WTC11 (cell line): ENCODE measurements at regions not wholly inside any gene's neighbourhood (a gene's known extent, or its start where the extent isn't known, plus 50 kb on each side); places are given as distances from the start of the nearest gene placed in this dataset.

Experiments used
- ATAC-seq: fragments of 200-7000 bp; cut with Tn5 transposase; 2 replicates; pipeline ENCODE4 v1.10.0; 2021; ENCODE audit warnings: mild to moderate bottlenecking, moderate library complexity
- CTCF ChIA-PET: fragments of 300-600 bp; sonication (Branson Sonifier 250); formaldehyde crosslinking; loops from one replicate; lab custom pipeline; 2021; ENCODE audit warnings: antibody characterized with exemption; lab: Charles Lee
- POLR2A ChIA-PET: fragments of 350-600 bp; sonication (Branson Sonifier 250); formaldehyde crosslinking; loops from one replicate; lab custom pipeline; 2021; ENCODE audit warnings: antibody characterized with exemption; lab: Charles Lee
- DNase-seq: peaks from one replicate; pipeline ENCODE4 v3.0.0; 2021; ENCODE audit warnings: low spot score
- H3K27ac Mint-ChIP-seq: 2 replicates; pipeline ENCODE4 v1.8.0; 2021; ENCODE audit warnings: mixed read lengths
- H3K27me3 Mint-ChIP-seq: 2 replicates; pipeline ENCODE4 v1.8.0; 2021; ENCODE audit warnings: low read depth, mild to moderate bottlenecking, moderate library complexity, mixed read lengths
- H3K36me3 Mint-ChIP-seq: 2 replicates; pipeline ENCODE4 v1.8.0; 2021; ENCODE audit warnings: mixed read lengths
- H3K4me1 Mint-ChIP-seq: 2 replicates; pipeline ENCODE4 v1.8.0; 2022; ENCODE audit warnings: mixed read lengths
- H3K4me3 Mint-ChIP-seq: 2 replicates; pipeline ENCODE4 v1.8.0; 2021; ENCODE audit warnings: mild to moderate bottlenecking, moderate library complexity, mixed read lengths
- H3K9me3 Mint-ChIP-seq: 2 replicates; pipeline ENCODE4 v1.8.0; 2021; ENCODE audit warnings: mixed read lengths
- GRHL2 ChIP-seq: fragments of 250-450 bp; sonication (Bioruptor Pico); IDR thresholded peaks from 2 replicates; pipeline ENCODE4 v1.8.0; 2022; ENCODE audit warnings: mild to moderate bottlenecking, moderate library complexity; ENCODE audit not compliant: insufficient replicate concordance, severe bottlenecking
- HMGA2 ChIP-seq: fragments of 250-450 bp; sonication (Bioruptor Pico); IDR thresholded peaks from 2 replicates; pipeline ENCODE4 v1.4.0; 2021; ENCODE audit warnings: mild to moderate bottlenecking, moderate library complexity
- JAZF1 ChIP-seq: fragments of 250-450 bp; sonication (Bioruptor Pico); IDR thresholded peaks from 2 replicates; pipeline ENCODE4 v1.9.0; 2021; ENCODE audit warnings: moderate library complexity, mild to moderate bottlenecking, inconsistent platforms
- KAT7 ChIP-seq: sonication (generic); formaldehyde crosslinking; IDR thresholded peaks from 2 replicates; pipeline ENCODE4 v1.8.1; 2023; ENCODE audit warnings: missing genetic modification reagents, mild to moderate bottlenecking, borderline replicate concordance
- MXD4 ChIP-seq: fragments of 250-450 bp; sonication (Bioruptor Pico); IDR thresholded peaks from 2 replicates; pipeline ENCODE4 v1.8.0; 2021; ENCODE audit warnings: mild to moderate bottlenecking, moderate library complexity, borderline replicate concordance
- NFYB ChIP-seq: sonication (generic); formaldehyde crosslinking; conservative IDR thresholded peaks from 2 replicates; pipeline ENCODE4 v1.8.0; 2022; ENCODE audit warnings: low read depth, missing genetic modification reagents
- PRDM15 ChIP-seq: sonication (generic); formaldehyde crosslinking; IDR thresholded peaks from 2 replicates; pipeline ENCODE4 v1.8.0; 2022; ENCODE audit warnings: missing genetic modification reagents
- STAT6 ChIP-seq: sonication (generic); formaldehyde crosslinking; conservative IDR thresholded peaks from 2 replicates; pipeline ENCODE4 v1.8.1; 2023; ENCODE audit warnings: mild to moderate bottlenecking, low read depth, missing genetic modification reagents, moderate library complexity
- TEAD4 ChIP-seq: sonication (generic); formaldehyde crosslinking; IDR thresholded peaks from 2 replicates; pipeline ENCODE4 v1.8.0; 2022; ENCODE audit warnings: mild to moderate bottlenecking, missing genetic modification reagents
- ZNF416 ChIP-seq: fragments of 250-450 bp; sonication (Bioruptor Pico); IDR thresholded peaks from 2 replicates; pipeline ENCODE4 v1.9.0; 2021; ENCODE audit warnings: mild to moderate bottlenecking, inconsistent platforms
- ZNF532 ChIP-seq: fragments of 250-450 bp; sonication (Bioruptor Pico); IDR thresholded peaks from 2 replicates; pipeline ENCODE4 v1.9.0; 2021; ENCODE audit warnings: mild to moderate bottlenecking, borderline replicate concordance
- TF ChIP-seq, protein P1 (sequence below): sonication (generic); formaldehyde crosslinking; conservative IDR thresholded peaks from 2 replicates; pipeline ENCODE4 v1.8.1; 2022; ENCODE audit warnings: mild to moderate bottlenecking, missing genetic modification reagents
- TF ChIP-seq, protein P2 (sequence below): sonication (generic); formaldehyde crosslinking; IDR thresholded peaks from 2 replicates; pipeline ENCODE4 v1.8.1; 2022; ENCODE audit warnings: missing genetic modification reagents, borderline replicate concordance
- TF ChIP-seq, protein P3 (sequence below): sonication (generic); formaldehyde crosslinking; IDR thresholded peaks from 2 replicates; pipeline ENCODE4 v1.8.1; 2022; ENCODE audit warnings: mild to moderate bottlenecking, moderate library complexity, missing genetic modification reagents
- TF ChIP-seq, protein P4 (sequence below): fragments of 250-450 bp; sonication (Bioruptor Pico); IDR thresholded peaks from 2 replicates; pipeline ENCODE4 v1.9.0; 2021; ENCODE audit warnings: mild to moderate bottlenecking
- TF ChIP-seq, protein P5 (sequence below): sonication (generic); formaldehyde crosslinking; IDR thresholded peaks from 2 replicates; pipeline ENCODE4 v1.8.0; 2023; ENCODE audit warnings: mild to moderate bottlenecking, missing genetic modification reagents

DNA sequence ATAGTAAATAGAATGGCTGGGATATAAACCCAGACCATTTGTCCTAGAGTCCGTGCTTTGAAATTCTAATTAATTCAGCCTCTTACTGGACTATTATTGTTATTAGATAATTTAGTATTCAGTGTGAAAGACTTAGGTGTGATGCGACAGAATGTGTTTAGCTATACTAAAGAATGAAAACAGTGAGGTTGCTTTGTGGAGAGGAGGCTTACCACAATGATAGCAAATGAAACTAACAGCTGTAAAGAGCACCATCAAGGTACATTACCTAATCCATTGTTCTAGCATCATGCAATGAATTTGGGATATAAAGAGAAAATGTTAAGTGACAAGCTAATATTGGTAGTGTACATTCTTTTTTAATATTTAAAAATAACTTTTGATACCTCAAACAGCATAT is 911.1 kb downstream of the KCNT2 start (continued):
- TF ChIP-seq ZNF532 (CRISPR knock-in tag) = no peak

DNA sequence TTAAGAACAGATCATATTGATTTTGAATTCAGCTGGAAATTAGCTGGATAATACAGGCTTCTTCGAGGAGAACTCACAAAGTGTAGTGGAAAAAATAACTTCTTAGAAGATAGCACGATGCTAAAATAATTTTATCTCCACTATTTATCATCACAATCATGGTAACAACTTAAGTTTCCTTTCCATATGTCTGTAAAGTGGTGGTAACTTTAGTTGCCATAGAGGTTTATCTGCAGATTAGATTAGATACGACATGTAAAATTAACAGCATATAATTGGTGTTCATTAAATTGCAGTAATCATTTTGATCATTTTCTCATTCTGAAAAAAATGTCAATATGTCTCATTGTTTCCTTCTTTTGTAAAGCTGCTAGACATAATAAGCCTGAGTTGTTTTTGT is 921.5 kb downstream of the KCNT2 start:
- Mint-ChIP-seq H3K36me3 (no peaks in the 10 kb centered on the region), H3K27ac (no peak overlapping the region), H3K4me3 (no peak overlapping the region), H3K27me3 (no peaks in the 10 kb centered on the region), H3K4me1 (no peaks in the 10 kb centered on the region), H3K9me3 (no peaks in the 10 kb centered on the region)
- DNase-seq = no peak
- ChIA-PET CTCF (no interaction called here), POLR2A (no interaction called here)
- ATAC-seq = no peak
- TF ChIP-seq ZNF416 (CRISPR knock-in tag) (no peak), JAZF1 (CRISPR knock-in tag) (no peak), PRDM15 (CRISPR knock-in tag) (no peak), MXD4 (CRISPR knock-in tag) (no peak), STAT6 (no peak), TEAD4 (CRISPR knock-in tag) (no peak), NFYB (no peak), HMGA2 (CRISPR knock-in tag) (no peak), GRHL2 (CRISPR knock-in tag) (no peak), KAT7 (CRISPR knock-in tag) (no peak)
- TF ChIP-seq, protein P1, sequence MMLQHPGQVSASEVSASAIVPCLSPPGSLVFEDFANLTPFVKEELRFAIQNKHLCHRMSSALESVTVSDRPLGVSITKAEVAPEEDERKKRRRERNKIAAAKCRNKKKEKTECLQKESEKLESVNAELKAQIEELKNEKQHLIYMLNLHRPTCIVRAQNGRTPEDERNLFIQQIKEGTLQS = no peak
- TF ChIP-seq, protein P2, sequence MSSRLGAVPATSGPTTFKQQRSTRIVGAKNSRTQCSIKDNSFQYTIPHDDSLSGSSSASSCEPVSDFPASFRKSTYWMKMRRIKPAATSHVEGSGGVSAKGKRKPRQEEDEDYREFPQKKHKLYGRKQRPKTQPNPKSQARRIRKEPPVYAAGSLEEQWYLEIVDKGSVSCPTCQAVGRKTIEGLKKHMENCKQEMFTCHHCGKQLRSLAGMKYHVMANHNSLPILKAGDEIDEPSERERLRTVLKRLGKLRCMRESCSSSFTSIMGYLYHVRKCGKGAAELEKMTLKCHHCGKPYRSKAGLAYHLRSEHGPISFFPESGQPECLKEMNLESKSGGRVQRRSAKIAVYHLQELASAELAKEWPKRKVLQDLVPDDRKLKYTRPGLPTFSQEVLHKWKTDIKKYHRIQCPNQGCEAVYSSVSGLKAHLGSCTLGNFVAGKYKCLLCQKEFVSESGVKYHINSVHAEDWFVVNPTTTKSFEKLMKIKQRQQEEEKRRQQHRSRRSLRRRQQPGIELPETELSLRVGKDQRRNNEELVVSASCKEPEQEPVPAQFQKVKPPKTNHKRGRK (CRISPR knock-in tag) = no peak
- TF ChIP-seq, protein P3, sequence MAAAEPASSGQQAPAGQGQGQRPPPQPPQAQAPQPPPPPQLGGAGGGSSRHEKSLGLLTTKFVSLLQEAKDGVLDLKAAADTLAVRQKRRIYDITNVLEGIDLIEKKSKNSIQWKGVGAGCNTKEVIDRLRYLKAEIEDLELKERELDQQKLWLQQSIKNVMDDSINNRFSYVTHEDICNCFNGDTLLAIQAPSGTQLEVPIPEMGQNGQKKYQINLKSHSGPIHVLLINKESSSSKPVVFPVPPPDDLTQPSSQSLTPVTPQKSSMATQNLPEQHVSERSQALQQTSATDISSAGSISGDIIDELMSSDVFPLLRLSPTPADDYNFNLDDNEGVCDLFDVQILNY (CRISPR knock-in tag) = no peak
- TF ChIP-seq, protein P4, sequence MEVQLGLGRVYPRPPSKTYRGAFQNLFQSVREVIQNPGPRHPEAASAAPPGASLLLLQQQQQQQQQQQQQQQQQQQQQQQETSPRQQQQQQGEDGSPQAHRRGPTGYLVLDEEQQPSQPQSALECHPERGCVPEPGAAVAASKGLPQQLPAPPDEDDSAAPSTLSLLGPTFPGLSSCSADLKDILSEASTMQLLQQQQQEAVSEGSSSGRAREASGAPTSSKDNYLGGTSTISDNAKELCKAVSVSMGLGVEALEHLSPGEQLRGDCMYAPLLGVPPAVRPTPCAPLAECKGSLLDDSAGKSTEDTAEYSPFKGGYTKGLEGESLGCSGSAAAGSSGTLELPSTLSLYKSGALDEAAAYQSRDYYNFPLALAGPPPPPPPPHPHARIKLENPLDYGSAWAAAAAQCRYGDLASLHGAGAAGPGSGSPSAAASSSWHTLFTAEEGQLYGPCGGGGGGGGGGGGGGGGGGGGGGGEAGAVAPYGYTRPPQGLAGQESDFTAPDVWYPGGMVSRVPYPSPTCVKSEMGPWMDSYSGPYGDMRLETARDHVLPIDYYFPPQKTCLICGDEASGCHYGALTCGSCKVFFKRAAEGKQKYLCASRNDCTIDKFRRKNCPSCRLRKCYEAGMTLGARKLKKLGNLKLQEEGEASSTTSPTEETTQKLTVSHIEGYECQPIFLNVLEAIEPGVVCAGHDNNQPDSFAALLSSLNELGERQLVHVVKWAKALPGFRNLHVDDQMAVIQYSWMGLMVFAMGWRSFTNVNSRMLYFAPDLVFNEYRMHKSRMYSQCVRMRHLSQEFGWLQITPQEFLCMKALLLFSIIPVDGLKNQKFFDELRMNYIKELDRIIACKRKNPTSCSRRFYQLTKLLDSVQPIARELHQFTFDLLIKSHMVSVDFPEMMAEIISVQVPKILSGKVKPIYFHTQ = no peak
- TF ChIP-seq, protein P5, sequence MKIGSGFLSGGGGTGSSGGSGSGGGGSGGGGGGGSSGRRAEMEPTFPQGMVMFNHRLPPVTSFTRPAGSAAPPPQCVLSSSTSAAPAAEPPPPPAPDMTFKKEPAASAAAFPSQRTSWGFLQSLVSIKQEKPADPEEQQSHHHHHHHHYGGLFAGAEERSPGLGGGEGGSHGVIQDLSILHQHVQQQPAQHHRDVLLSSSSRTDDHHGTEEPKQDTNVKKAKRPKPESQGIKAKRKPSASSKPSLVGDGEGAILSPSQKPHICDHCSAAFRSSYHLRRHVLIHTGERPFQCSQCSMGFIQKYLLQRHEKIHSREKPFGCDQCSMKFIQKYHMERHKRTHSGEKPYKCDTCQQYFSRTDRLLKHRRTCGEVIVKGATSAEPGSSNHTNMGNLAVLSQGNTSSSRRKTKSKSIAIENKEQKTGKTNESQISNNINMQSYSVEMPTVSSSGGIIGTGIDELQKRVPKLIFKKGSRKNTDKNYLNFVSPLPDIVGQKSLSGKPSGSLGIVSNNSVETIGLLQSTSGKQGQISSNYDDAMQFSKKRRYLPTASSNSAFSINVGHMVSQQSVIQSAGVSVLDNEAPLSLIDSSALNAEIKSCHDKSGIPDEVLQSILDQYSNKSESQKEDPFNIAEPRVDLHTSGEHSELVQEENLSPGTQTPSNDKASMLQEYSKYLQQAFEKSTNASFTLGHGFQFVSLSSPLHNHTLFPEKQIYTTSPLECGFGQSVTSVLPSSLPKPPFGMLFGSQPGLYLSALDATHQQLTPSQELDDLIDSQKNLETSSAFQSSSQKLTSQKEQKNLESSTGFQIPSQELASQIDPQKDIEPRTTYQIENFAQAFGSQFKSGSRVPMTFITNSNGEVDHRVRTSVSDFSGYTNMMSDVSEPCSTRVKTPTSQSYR (CRISPR knock-in tag) = no peak
